Ishikawa (cell line): ENCODE measurements at regions not wholly inside any gene's neighbourhood (a gene's known extent, or its start where the extent isn't known, plus 50 kb on each side); places are given as distances from the start of the nearest gene placed in this dataset.

Experiments
- CEBPB ChIP-seq: IDR thresholded peaks from 2 replicates; pipeline ENCODE4 v1.6.1; 2012
- CREB1 ChIP-seq: IDR thresholded peaks from 2 replicates; pipeline ENCODE4 v1.6.1; 2012; ENCODE audit warnings: low read depth
- EGR1 ChIP-seq: IDR thresholded peaks from 2 replicates; pipeline ENCODE4 v1.6.1; 2012
- EP300 ChIP-seq: IDR thresholded peaks from 2 replicates; pipeline ENCODE4 v1.6.1; 2012; ENCODE audit warnings: borderline replicate concordance
- FOXM1 ChIP-seq: IDR thresholded peaks from 2 replicates; pipeline ENCODE4 v1.6.1; 2012; ENCODE audit warnings: low read depth, borderline replicate concordance
- MAX ChIP-seq: IDR thresholded peaks from 2 replicates; pipeline ENCODE4 v1.6.1; 2012
- NFIC ChIP-seq: IDR thresholded peaks from 2 replicates; pipeline ENCODE4 v1.6.1; 2012
- RAD21 ChIP-seq: IDR thresholded peaks from 2 replicates; pipeline ENCODE4 v1.6.1; 2012; ENCODE audit warnings: low read depth
- REST ChIP-seq: IDR thresholded peaks from 2 replicates; pipeline ENCODE4 v1.6.1; 2012; ENCODE audit warnings: low read depth, mild to moderate bottlenecking
- TAF1 ChIP-seq: IDR thresholded peaks from 2 replicates; pipeline ENCODE4 v1.6.1; 2012; ENCODE audit warnings: low read depth, mild to moderate bottlenecking
- TCF12 ChIP-seq: IDR thresholded peaks from 2 replicates; pipeline ENCODE4 v1.6.1; 2012; ENCODE audit warnings: low read depth
- TEAD4 ChIP-seq: IDR thresholded peaks from 2 replicates; pipeline ENCODE4 v1.6.1; 2012
- USF1 ChIP-seq: IDR thresholded peaks from 2 replicates; pipeline ENCODE4 v1.6.1; 2012
- YY1 ChIP-seq: IDR thresholded peaks from 2 replicates; pipeline ENCODE4 v1.6.1; 2012; ENCODE audit warnings: low read depth
- ZBTB7A ChIP-seq: IDR thresholded peaks from 2 replicates; pipeline ENCODE4 v1.6.1; 2012; ENCODE audit warnings: low read depth

- no peak for TF ChIP-seq TAF1
- TF ChIP-seq TCF12, result no peak
- no peak for TF ChIP-seq ZBTB7A
- no peak for TF ChIP-seq FOXM1
- no peak for TF ChIP-seq TEAD4
- no peak for TF ChIP-seq EP300
- TF ChIP-seq REST, result no peak
- no peak for TF ChIP-seq RAD21
- no peak for TF ChIP-seq EGR1
Measured at GRCh38 chr5:162948677-162949076, 488.7 kb upstream of the CCNG1 start.

- TF ChIP-seq CREB1, result no peak
- TF ChIP-seq FOXM1, result no peak
- TF ChIP-seq USF1, result no peak
- no peak for TF ChIP-seq NFIC
- TF ChIP-seq ZBTB7A, result no peak
- no peak for TF ChIP-seq RAD21
- no peak for TF ChIP-seq TCF12
- no peak for TF ChIP-seq EGR1
- TF ChIP-seq EP300, result no peak
Measured at GRCh38 chr5:162956570-162956969, 480.8 kb upstream of the CCNG1 start.

GRCh38 chr5:162990063-162990462 is 447.3 kb upstream of the CCNG1 start:
- TF ChIP-seq USF1 (no peak), TEAD4 (no peak), CREB1 (no peak), TCF12 (no peak), FOXM1 (no peak), REST (no peak), NFIC (no peak), ZBTB7A (no peak), EP300 (no peak), YY1 (no peak), TAF1 (no peak)

GRCh38 chr5:162990856-162991497 is 446.4 kb upstream of the CCNG1 start:
- TF ChIP-seq EP300 (no peak), EGR1 (no peak), CEBPB (no peak), RAD21 (no peak), USF1 (no peak), FOXM1 (no peak), CREB1 (no peak), MAX (no peak), ZBTB7A (no peak), TCF12 (no peak), TEAD4 (no peak), NFIC (no peak), TAF1 (no peak), YY1 (no peak), REST (no peak)
